Middle frontal gyrus (tissue), 1 donor: ENCODE measurements at regions not wholly inside any gene's neighbourhood (a gene's known extent, or its start where the extent isn't known, plus 50 kb on each side); places are given as distances from the start of the nearest gene placed in this dataset.

Experiments used
- DNase-seq: peaks from one replicate; pipeline ENCODE4 v3.0.0-alpha.2; 2015; ENCODE audit warnings: low spot score; ENCODE audit errors: extremely low spot score

DNA sequence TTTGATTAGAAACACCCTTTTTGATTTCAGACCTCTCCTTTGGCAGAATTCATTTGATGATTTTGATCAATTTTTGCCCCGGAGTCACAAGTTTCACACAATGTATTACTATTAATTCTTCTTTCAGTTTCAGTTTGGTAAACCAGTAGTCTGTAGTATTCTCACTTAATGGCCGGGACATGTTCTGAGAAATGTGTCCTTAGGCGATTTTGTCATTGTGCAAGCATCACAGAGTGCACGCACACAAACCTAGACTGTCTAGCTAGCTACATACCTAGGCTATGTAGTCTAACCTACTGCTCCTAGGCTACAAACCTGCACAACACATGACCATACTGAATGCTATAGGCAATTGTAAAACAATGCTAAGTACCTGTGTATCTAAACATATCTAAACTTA, 662.5 kb downstream of the IRX1 start:
- DNase-seq, result no peak

DNA sequence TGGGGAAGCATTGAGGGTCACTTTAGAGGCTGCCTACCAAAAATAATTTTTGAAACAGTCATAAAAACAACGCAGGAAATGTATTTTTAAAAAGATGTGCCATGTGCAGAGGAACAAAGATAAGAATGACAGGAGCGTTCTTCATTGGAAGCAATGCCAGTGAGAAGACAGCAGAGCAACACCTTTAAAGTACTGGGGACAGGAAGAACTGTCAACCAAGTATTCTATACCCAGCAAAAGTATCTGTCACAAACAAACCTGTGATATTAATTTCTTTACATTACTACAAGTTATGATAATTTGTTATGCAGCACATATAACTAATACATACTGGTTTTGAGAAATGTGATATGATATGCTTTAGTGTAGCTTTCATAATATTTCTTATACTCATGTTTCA, 675.6 kb downstream of the IRX1 start:
- DNase-seq, result no peak

DNA sequence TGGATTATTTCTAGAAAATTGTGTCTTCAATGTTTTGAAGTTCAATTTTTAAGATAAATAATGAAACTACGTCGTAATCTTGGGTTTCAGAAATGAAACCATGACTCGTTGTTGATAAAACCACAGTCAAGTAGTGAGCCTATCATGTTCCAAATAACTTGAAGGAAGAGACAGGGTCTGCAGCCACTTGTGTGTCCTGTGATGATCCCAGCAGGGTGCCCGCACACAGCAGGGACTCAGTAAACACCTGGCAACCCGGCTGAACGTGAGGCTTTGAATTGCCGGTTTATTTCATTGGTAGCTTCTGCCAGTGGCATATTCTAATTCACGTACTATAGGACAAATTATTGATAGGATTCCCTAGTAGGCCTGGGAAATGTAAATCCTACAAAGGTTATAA, 679.6 kb downstream of the IRX1 start:
- no peak for DNase-seq

DNA sequence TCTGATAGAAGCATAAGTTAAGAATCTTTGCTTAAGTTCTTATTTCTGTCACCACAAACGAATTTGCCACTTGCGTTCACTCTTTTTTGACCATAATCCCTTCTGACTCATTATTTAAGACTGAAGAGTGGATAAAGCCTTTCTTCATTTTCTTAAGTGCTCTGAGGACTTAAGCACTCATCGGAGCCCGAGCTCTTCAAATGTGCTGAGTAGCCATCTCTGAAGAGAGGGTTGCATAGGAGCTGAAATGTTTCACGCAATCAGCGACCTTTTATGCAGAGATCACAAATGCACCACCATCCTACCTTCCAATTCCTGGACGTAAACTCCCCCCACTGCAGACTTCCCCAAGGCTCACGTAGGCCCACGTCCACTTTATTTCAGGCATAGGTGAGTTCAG, 699.2 kb downstream of the IRX1 start:
- no peak for DNase-seq

DNA sequence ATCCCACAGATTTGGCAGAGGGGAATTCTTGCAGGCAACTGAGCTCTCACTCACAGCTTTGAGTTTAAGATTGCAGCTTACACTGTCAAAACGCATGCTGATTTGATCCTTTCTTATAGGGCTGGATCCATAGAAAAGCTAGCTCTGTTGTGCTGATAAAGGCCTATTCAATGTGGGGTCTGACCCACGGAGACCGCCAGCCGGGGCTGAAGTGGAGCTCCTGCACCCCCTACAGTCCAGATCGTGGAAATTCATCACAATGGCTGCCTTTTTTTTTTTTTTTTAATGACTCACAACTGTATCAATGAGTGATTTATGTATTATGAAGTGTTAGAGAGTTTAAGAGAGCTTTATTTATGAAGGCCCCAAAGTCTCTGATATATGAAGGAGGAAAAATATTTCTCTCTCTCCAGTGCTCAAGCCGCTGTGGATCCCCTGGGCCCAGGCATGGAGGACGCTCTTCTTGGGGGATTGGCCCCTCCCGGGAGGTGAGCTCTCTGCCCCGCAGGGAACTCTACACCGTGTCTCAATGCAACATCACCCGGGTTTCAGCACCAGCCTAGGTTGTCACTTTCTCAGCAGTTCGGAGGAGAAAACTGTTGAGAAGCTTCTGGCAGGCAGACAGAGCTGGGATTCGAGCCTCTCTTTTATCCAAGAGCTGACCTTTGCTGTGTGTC, 700.2 kb downstream of the IRX1 start:
- DNase-seq, result no peak

DNA sequence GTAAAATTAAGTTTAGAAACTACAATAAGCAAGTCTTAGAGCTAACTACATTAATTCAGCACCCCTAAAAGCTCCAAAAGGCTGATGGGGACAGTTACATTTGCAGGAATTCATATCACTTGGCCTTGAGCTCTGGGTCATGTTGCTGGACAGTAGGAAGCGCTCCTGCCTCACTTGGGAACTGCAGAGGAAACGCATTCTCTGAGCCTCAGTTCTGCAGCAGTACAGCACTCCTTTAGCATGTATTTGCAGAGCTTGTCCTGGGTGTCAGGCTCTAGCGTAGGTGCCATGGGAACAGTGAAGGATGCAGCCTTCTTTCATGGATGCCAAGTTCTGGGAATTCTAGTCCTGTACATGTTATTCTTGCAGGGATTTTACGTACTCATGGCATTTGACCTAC, 710.4 kb downstream of the IRX1 start:
- no peak for DNase-seq

DNA sequence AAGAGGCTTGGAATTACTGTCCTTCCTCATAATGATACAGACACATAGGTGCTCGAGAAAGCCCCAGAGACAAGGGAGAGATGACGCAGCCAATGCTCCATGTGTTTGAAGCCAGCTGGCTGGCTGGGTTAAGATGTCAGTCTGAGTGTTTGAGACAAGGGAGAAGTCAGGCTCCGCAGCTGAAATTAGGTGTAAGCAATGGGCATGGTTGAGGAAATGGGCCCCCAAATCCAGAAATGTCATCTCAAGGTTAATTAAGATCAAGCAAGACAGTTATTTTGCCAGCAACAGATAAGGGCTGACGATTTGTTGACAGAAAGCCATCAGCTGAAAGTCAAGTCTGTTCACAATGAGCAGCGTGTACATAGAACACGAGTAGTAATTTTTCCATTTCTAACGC, 713.4 kb downstream of the IRX1 start:
- no peak for DNase-seq

DNA sequence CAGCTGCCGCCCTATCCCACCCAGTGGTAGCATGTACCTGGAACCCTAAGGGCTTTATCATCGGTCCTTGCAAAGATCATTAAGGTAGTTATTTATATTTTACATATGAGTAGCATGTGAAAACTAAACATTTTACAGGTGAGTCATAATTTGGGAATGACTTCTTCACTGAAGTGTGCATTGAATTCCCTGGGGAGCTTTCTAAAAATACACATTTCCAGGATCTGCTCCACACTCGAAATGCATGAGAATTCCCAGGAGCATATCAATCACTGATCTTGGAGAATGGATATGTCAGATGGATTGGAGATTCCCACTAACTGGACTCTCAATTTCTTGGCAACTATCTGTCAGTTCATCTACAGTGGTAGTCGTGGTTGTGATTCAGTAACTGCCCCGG, 717.5 kb downstream of the IRX1 start:
- DNase-seq, result no peak

DNA sequence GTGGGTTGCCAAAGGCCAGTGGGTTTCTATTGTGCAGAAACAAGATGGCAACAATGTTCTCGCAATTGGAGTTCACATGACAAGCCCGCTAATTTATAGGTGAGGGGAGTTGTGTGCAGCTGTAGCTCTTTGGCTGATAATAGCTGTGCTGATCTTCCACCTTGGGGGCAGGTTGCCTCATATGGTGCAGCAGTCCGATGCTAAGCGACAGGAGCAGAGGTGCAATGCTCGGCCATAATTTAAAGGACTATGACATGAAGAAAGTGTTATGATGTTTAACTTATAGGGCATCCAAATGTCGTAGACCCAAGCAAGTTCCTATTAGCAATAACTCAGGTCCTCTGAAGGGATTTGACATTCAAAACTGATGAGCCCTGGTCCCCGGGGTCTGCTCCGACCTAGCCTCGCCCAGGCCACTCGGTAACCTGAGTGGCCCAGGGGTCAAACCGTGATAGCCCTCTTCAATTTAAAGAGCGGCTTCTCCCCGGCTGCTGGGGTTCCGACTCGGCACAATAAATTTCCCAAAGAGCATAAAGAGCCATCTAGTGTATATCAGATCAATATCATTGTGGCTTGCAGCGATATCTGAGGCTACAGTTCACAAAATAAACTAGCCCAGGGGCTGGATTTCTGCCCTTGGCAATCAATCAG, 724.0 kb downstream of the IRX1 start:
- DNase-seq, result no peak

DNA sequence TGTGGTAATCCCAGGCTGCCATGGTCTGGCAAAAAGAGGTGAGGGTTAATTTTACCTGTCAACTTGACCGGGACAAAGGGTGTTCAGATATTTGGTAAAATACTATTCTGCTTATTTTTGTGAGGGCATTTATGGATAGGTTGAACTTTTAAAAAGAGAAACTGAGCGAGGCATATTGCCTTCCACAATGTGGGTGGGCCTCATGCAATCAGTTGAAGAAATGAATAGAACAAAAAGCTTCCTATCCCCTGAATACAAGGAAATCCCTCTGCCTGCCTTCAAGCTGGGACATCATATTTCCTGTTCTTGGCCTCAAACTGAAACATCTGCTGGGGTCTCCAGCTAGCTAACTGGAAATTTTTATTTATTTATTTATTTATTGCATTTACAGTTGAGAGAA, 734.7 kb downstream of the IRX1 start:
- no peak for DNase-seq

DNA sequence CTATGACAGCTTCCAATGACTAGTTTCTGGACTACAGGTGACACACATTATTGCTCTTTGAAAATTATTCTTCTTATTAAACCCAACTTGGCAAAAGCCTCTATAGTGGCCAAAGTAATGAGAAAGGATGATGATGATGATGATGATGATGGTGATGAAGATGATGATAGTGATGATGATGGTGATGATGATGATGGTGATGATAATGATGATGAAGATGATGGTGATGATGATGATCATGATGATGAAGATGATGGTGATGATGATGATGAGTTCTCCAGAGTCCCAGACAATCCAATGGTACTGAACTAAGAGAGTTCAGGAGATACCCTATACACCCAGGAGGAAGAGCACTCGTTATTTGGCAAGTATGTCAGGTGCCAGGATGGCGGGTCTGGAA, 739.4 kb downstream of the IRX1 start:
- DNase-seq, result no peak

DNA sequence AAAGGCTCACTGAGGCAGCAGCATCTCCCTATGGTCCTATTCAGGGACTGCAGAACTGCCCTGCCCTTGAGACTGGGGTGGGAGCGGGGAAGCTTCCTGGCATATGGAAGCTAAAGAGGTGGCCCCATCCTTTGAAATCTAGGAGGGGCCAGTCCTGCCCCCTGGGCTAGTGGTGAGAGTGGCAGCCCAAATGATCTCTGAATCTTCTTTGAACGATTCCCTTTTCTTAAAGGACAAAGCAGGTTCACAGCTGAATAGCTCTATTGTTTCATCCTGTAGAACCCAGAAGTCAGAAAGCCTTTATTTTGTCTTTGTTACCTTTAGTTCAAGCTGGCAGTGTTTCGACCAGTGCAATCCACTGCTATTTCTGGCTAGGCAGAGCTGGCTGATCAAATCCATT, 741.9 kb downstream of the IRX1 start:
- DNase-seq, result no peak

DNA sequence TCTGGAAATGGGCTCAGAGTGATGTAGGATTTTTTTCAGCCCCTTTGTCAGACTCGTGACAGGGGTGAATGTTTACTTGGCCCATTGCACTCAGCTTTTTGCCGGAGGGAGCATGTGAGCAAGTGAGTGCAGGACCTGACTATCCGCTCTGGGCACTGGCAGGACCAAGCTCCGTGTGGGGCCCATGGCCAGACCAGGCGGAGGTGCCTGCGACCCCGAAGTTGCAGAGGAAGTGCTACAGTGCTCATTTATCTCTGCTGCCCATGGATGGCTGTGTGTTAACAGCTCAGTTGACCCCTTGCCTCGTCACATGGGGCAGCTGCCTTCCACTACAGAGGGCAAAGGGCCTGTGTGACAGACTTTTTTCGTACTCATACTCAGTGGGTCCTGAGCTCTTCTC, 744.3 kb downstream of the IRX1 start:
- DNase-seq, result no peak

DNA sequence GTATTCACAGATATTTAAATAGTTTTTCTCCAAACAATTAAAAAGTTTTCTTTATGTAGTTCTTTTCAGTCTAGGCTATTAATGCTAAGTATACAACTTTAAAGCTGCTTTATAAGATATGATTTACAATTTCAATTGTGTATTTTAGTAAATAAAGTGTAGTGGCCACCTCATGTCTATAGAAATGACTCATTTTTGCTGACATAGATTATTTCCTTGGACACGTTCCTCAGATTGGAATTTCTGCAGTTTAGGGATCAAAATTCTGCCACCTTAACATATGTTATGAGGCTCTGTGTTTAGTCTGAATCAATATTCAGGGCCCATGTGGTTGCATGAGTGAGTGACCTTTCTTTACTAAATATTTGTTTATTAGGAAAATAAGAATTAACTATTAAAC, 750.2 kb downstream of the IRX1 start:
- no peak for DNase-seq

DNA sequence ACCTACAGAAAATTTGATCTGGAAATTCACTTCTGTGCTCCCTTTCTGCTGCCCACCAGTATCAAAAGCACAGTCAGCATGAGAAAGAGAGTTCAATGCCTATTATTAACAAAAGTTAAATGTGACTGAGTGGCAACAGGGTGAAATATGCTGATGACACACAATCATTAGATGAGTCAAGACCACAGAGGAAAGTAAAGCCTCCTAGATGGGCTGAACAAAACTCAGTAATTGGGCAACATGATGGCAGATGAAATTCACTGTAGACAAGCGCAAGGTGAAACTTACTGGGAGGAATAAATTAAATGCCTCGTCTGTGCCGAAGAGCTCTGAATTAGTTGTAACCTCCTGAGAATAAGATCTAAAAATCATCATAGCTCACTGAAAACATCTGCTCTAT, 752.8 kb downstream of the IRX1 start:
- no peak for DNase-seq

DNA sequence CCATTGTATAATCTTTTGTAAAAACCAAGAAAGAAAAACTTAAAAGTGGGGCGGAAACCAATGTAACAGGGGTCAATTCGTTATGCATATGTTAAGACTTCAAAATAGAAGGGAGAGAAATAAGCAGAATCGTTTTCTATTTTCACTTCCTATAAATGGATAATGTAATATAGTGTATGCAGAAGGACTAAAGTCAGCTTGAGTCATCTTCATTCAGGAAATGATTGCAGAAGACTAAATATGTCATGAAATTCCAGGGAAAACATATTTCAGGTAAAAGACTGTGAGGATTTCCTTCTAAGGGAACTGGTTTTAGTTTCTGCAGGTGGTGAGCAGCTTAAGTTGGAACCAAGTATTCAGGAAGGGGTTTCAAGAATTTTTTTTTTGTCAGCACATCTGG, 753.3 kb downstream of the IRX1 start:
- DNase-seq, result no peak

DNA sequence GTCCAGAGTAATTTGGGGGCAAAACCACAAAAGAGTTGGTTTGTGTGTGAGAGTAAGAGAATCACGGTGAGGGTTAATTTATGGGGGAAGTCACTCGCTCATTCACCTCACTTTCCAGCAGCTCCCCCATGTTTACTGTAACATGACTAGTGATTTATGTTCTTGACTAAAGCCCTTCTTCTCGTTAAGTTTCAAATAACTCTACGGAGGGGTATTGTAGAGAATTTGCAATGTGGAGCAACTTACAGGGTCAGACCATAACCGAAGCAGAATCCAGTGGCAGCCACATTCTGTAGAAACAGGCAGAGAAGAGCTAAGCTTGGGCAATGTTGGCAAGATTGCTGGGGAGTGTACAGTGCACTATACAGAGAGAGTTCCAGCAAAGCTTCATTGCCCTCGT, 760.6 kb downstream of the IRX1 start:
- no peak for DNase-seq

DNA sequence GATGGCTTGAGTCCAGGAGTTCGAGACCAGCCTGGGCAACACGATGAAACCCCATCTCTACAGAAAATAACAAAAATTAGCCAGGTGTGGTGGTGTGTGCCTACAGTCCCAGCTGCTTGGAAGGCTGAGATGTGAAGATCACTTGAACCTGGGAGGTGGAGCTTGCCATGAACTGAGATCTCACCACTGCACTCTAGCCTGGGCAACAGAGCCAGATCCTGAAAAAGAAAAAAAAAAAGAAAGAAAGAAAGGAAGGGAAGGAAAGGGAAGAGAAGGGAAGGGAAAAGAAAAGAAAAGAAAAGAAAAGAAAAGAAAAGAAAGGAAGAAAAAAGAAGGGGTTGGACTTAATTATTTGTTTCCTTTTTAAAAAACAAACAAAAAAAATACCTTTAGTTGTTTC, 764.2 kb downstream of the IRX1 start:
- no peak for DNase-seq

DNA sequence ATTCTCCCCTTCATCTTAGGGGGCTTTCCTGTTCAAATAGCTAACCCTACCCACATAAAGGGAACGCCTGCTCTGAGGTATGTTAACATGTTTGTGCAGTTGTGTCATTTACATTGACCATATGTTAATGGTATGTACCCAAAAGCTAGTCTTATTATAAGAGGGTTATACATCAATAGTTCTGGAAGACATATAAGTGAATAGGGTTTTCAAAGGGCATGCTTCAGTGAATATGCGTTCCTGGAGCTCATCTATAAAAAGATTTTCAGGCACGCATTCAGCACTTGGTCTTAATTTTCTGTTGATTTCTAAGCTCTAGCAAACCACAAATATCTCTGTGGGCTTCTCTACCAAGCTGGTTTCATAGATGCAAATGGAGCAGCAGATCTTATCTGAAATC, 766.1 kb downstream of the IRX1 start:
- no peak for DNase-seq

DNA sequence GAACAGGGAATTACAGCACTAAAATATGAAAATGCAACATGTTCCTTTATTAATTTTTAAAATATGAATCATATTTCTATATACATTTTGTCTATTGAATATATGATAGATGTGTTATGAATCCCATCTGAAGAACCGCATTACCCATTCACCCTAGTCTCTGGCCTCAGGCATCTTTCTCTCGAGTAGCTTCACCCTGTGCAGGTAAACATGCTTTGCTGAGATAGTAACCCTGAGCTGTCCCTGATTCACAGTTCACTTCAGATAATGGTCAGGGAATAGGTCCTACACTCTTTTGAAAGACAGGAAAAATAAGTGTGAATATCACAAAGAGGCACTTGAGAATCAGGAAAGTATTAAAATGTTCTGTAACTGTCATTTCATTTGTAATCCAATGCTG, 766.8 kb downstream of the IRX1 start:
- DNase-seq, result no peak

DNA sequence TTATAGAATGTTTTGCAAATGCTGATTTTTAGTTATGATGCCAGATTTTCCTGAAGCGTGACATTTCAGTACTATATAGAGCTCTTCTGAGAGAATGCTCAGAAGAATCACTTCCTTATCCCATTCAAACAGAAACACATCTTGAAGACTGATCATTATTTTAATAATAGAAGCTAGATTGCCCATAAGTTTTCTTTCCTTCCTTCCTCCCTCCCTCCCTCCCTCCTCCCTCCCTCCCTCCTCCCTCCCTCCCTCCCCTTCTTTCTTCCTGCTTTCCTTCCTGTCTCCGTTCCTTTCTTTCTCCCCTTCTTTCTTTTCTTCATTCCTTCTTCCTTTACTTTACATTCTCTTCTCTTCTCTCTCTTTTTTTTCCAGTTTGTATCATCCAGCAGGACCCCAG, 767.4 kb downstream of the IRX1 start:
- no peak for DNase-seq

DNA sequence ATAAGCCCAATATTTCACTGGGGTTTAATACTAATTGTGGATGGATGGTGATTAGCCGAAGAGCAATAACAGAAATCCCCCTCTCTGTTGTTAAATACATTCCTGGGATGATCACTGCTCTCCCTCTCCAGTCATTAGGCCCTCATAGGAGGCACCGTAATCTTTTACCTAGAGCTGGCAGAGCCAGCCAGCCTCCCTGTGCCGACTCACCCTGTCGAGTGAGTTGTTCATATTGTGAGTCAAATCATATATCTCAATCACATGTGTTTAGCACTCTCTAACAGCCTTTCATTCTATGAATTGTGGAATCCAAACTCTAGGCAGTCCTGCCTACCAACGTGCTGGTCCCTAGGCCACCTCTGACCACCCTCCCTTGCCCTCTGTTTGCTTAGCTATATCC, 771.0 kb downstream of the IRX1 start:
- DNase-seq, result no peak

DNA sequence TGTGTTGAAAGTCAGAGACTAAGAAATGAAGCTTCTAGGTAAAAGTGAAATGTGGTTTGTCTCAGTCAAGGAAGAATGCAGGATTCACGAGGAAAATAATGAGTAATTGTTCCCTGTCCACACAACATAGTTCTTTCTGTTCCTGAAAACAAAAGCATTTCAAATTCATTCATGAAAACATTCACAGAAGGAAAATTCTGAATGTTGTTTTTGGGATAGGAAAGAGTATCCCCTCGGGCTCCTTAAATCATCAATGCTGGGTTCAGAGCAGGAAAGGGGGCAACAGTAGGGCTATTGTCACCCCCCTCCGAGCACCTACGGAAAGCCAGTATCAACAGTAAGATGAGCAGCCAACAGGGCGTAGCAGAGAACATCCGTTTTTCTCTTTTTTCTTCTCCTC, 769.9 kb upstream of the ADAMTS16 start:
- no peak for DNase-seq

DNA sequence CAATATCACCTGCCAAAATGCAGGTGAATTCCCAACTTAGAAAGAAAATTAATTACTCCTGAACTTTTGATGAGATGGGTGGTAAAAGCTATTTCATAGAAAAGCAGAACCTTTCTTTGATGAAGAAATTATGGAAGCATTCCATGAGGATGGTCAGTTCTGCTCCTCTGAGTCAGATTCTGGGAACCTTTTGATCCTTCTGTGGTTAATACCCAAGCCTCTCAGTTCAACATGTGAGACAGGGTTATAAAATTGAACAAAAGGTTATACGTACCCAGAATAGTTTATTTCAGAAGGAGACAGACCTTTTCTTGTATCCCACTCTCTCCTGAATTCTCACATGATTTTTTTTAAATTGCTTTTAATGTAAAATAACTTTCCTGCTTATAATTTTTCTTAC, 767.6 kb upstream of the ADAMTS16 start:
- DNase-seq, result no peak
